ENCODE measurements at regions not wholly inside any gene's neighbourhood (a gene's known extent, or its start where the extent isn't known, plus 50 kb on each side); places are given as distances from the start of the nearest gene placed in this dataset.

- H3K9me3 ChIP-seq (ENCODE audit: control insufficient read depth, insufficient read depth, low read depth, low read length), result no peaks in the 10 kb centered on the region
- CTCF ChIA-PET, result no interaction called here
- no peak overlapping the region for H3K4me3 ChIP-seq (ENCODE audit: low read depth, low read length)
- POLR2A ChIA-PET, result no interaction called here
- no peak for TF ChIP-seq ZNF571 (tag by site-specific recombination; IDR thresholded peaks at IDR 0.05)
- TF ChIP-seq ZNF658 (tag by site-specific recombination; IDR thresholded peaks at IDR 0.05), result no peak
- TF ChIP-seq ZBTB21 (tag by site-specific recombination; IDR thresholded peaks at IDR 0.05), result no peak
- TF ChIP-seq ZNF341 (tag by site-specific recombination; IDR thresholded peaks at IDR 0.05; ENCODE audit: low read depth), result no peak
- no peak for TF ChIP-seq ZNF184 (tag by site-specific recombination; IDR thresholded peaks at IDR 0.05)
- no peak overlapping the region for H3K27ac ChIP-seq (ENCODE audit: extremely low read depth, low read depth, low read length)
- H3K4me1 ChIP-seq (ENCODE audit: control insufficient read depth, insufficient read depth, low read length), result no peaks in the 10 kb centered on the region
- no peaks in the 10 kb centered on the region for H3K36me3 ChIP-seq (ENCODE audit: control insufficient read depth in 2 of 2, insufficient read depth in 1 of 2, low read length in 2 of 2)
Measured at GRCh38 chr16:6364846-6365245, 967.8 kb upstream of the RBFOX1 start.

- Histone ChIP-seq H3K36me3 (ENCODE audit: control insufficient read depth in 2 of 2, insufficient read depth in 1 of 2, low read length in 2 of 2) (no peaks in the 10 kb centered on the region), H3K9me3 (ENCODE audit: control insufficient read depth, insufficient read depth, low read depth, low read length) (no peaks in the 10 kb centered on the region), H3K4me3 (ENCODE audit: low read depth, low read length) (no peak overlapping the region), H3K27ac (ENCODE audit: extremely low read depth, low read depth, low read length) (no peak overlapping the region), H3K4me1 (ENCODE audit: control insufficient read depth, insufficient read depth, low read length) (no peaks in the 10 kb centered on the region)
- POLR2A ChIA-PET, result no interaction called here
- TF ChIP-seq ZNF670 (tag by site-specific recombination; IDR thresholded peaks at IDR 0.05; ENCODE audit: low read depth) (no peak), SCRT1 (tag by site-specific recombination; IDR thresholded peaks at IDR 0.05; ENCODE audit: borderline replicate concordance) (no peak), ZBTB48 (tag by site-specific recombination; IDR thresholded peaks at IDR 0.05) (no peak), ZSCAN4 (tag by site-specific recombination; IDR thresholded peaks at IDR 0.05) (no peak), ZNF785 (tag by site-specific recombination; IDR thresholded peaks at IDR 0.05) (no peak), ZBTB26 (tag by site-specific recombination; optimal IDR thresholded peaks at IDR 0.05) (no peak), ZNF521 (tag by site-specific recombination; IDR thresholded peaks at IDR 0.05) (no peak), ZNF132 (tag by site-specific recombination; IDR thresholded peaks at IDR 0.05; ENCODE audit: borderline replicate concordance) (no peak), ZNF133 (tag by site-specific recombination; IDR thresholded peaks at IDR 0.05) (no peak), ZNF423 (tag by site-specific recombination; IDR thresholded peaks at IDR 0.05) (no peak), ELK4 (IDR thresholded peaks at IDR 0.05; ENCODE audit: borderline replicate concordance, low read depth, low read length) (no peak), ZNF221 (tag by site-specific recombination; IDR thresholded peaks at IDR 0.05; ENCODE audit: borderline replicate concordance) (no peak), ZNF398 (tag by site-specific recombination; IDR thresholded peaks at IDR 0.05) (no peak), MZF1 (tag by site-specific recombination; IDR thresholded peaks at IDR 0.05; ENCODE audit: borderline replicate concordance) (no peak), ZBTB10 (tag by site-specific recombination; IDR thresholded peaks at IDR 0.05) (no peak), ZNF223 (tag by site-specific recombination; IDR thresholded peaks at IDR 0.05) (no peak), GLI4 (tag by site-specific recombination; IDR thresholded peaks at IDR 0.05) (no peak), ZNF571 (tag by site-specific recombination; IDR thresholded peaks at IDR 0.05) (no peak), ZBTB8A (tag by site-specific recombination; IDR thresholded peaks at IDR 0.05) (no peak), ZNF2 (tag by site-specific recombination; IDR thresholded peaks at IDR 0.05) (no peak)
- CTCF ChIA-PET, result no interaction called here
Measured at GRCh38 chr16:6363896-6364607, 968.6 kb upstream of the RBFOX1 start.

All from HEK293 (cell line).